IMR-90 (cell line): ENCODE measurements at regions not wholly inside any gene's neighbourhood (a gene's known extent, or its start where the extent isn't known, plus 50 kb on each side); places are given as distances from the start of the nearest gene placed in this dataset.

Experiments used
- ATAC-seq: fragments of 200-7000 bp; cut with Tn5 transposase; 2 replicates; pipeline ENCODE4 v1.9.1; 2020; ENCODE audit warnings: low read depth, mild to moderate bottlenecking, moderate library complexity
- BruUV-seq: library from RNA; stranded (reverse); fragments of 400-500 nt; replicated peaks from 2 replicates; lab custom pipeline; 2021; lab: Mats Ljungman, UMichigan
- CTCF ChIA-PET: fragments of 300-600 bp; formaldehyde crosslinking; extraction: SDS; loops from one replicate; lab custom pipeline; 2021; ENCODE audit warnings: antibody characterized with exemption; lab: Yijun Ruan, JAX
- POLR2A ChIA-PET: fragments of 300-600 bp; sonication (Branson Sonifier 250); formaldehyde crosslinking; loops from one replicate; lab custom pipeline; 2022; ENCODE audit warnings: antibody characterized with exemption; ENCODE audit not compliant: unreplicated experiment; lab: Charles Lee
- DNase-seq: peaks from one replicate; pipeline ENCODE4 v3.0.0; 2013
- H2AFZ ChIP-seq: replicated peaks from 2 replicates; pipeline ENCODE3; 2013; ENCODE audit warnings: low read length, mild to moderate bottlenecking; ENCODE audit not compliant: poor library complexity
- H2AK5ac ChIP-seq: 2 replicates; pipeline ENCODE4 v1.6.1; 2013; ENCODE audit warnings: low read depth, low read length, inconsistent platforms
- H2AK9ac ChIP-seq: replicated peaks from 2 replicates; pipeline ENCODE3; 2013; ENCODE audit warnings: mild to moderate bottlenecking, low read depth, low read length, moderate library complexity; ENCODE audit not compliant: poor library complexity
- H2BK120ac ChIP-seq: 2 replicates; pipeline ENCODE4 v1.6.1; 2013; ENCODE audit warnings: low read depth, low read length, inconsistent platforms
- H2BK15ac ChIP-seq: 3 replicates; pipeline ENCODE4 v1.6.1; 2013; ENCODE audit warnings: low read depth, low read length, inconsistent platforms
- H2BK20ac ChIP-seq: 2 replicates; pipeline ENCODE4 v1.6.1; 2013; ENCODE audit warnings: low read depth, mild to moderate bottlenecking, inconsistent platforms, low read length, moderate library complexity
- H2BK5ac ChIP-seq: 2 replicates; pipeline ENCODE4 v1.6.1; 2013; ENCODE audit warnings: mild to moderate bottlenecking, low read depth, low read length, inconsistent platforms; ENCODE audit not compliant: poor library complexity, severe bottlenecking
- H3K14ac ChIP-seq: replicated peaks from 2 replicates; pipeline ENCODE4 v1.6.1; 2013; ENCODE audit warnings: low read depth, low read length, inconsistent platforms
- H3K18ac ChIP-seq: 2 replicates; pipeline ENCODE4 v1.6.1; 2013; ENCODE audit warnings: low read depth, low read length, control low read depth
- H3K23ac ChIP-seq: 2 replicates; pipeline ENCODE4 v1.6.1; 2013; ENCODE audit warnings: low read depth, low read length, inconsistent platforms
- H3K27ac ChIP-seq: 2 replicates; pipeline ENCODE4 v1.5.1; 2013; ENCODE audit warnings: mild to moderate bottlenecking, control low read depth, low read length; ENCODE audit not compliant: insufficient read depth
- H3K27me3 ChIP-seq: 2 replicates; pipeline ENCODE4 v1.6.1; 2013; ENCODE audit warnings: low read length; ENCODE audit not compliant: control insufficient read depth, insufficient read depth
- H3K36me3 ChIP-seq: 2 replicates; pipeline ENCODE4 v1.6.1; 2013; ENCODE audit warnings: low read length, mixed read lengths; ENCODE audit not compliant: control insufficient read depth, insufficient read depth
- H3K4ac ChIP-seq: 2 replicates; pipeline ENCODE4 v1.6.1; 2013; ENCODE audit warnings: low read depth, low read length, inconsistent platforms
- H3K4me1 ChIP-seq: 2 replicates; pipeline ENCODE4 v1.6.1; 2013; ENCODE audit warnings: low read length, mixed read lengths; ENCODE audit not compliant: control insufficient read depth, insufficient read depth
- H3K4me2 ChIP-seq: 2 replicates; pipeline ENCODE4 v1.6.1; 2013; ENCODE audit warnings: low read depth, mild to moderate bottlenecking, control low read depth, low read length, moderate library complexity
- H3K4me3 ChIP-seq: 2 replicates; pipeline ENCODE4 v1.5.1; 2013; ENCODE audit warnings: low read depth, mild to moderate bottlenecking, control low read depth, low read length, moderate library complexity; ENCODE audit not compliant: insufficient read depth
- H3K56ac ChIP-seq: 2 replicates; pipeline ENCODE4 v1.6.1; 2013; ENCODE audit warnings: low read length, inconsistent platforms; ENCODE audit not compliant: insufficient read depth; ENCODE audit errors: extremely low read depth
- H3K79me1 ChIP-seq, 2 experiments: 2 replicates each; pipeline ENCODE4 v1.6.1; 2013; ENCODE audit warnings: low read length in 2 of 2, inconsistent platforms in 1 of 2, low read depth in 1 of 2
- H3K9ac ChIP-seq: 2 replicates; pipeline ENCODE4 v1.6.1; 2013; ENCODE audit warnings: low read depth, low read length, control low read depth
- H3K9me1 ChIP-seq: 2 replicates; pipeline ENCODE4 v1.6.1; 2013; ENCODE audit warnings: low read length, inconsistent platforms; ENCODE audit not compliant: insufficient read depth
- H3K9me3 ChIP-seq: 2 replicates; pipeline ENCODE4 v1.6.1; 2013; ENCODE audit warnings: low read length; ENCODE audit not compliant: control insufficient read depth, insufficient read depth
- H4K20me1 ChIP-seq: 2 replicates; pipeline ENCODE4 v1.6.1; 2013; ENCODE audit warnings: low read length, inconsistent platforms; ENCODE audit not compliant: insufficient read depth
- H4K5ac ChIP-seq: 2 replicates; pipeline ENCODE4 v1.6.1; 2013; ENCODE audit warnings: mild to moderate bottlenecking, low read depth, low read length, control low read depth
- H4K8ac ChIP-seq, 2 experiments: 2 replicates each; pipeline ENCODE4 v1.6.1; 2013; ENCODE audit warnings: low read depth in 2 of 2, low read length in 2 of 2, control low read depth in 1 of 2, inconsistent platforms in 1 of 2
- H4K91ac ChIP-seq: 2 replicates; pipeline ENCODE4 v1.6.1; 2013; ENCODE audit warnings: low read depth, low read length, inconsistent platforms; ENCODE audit not compliant: insufficient read depth
- BHLHE40 ChIP-seq: fragments of 150-350 bp; IDR thresholded peaks from 2 replicates; pipeline ENCODE4 v1.6.1; 2016; ENCODE audit warnings: mild to moderate bottlenecking, low read depth, low read length
- CEBPB ChIP-seq: IDR thresholded peaks from 2 replicates; pipeline ENCODE4 v1.6.1; 2012; ENCODE audit warnings: low read depth, low read length, improper control_type of control experiment
- CHD1 ChIP-seq: IDR thresholded peaks from 2 replicates; pipeline ENCODE4 v1.6.1; 2012; ENCODE audit warnings: low read depth, low read length, improper control_type of control experiment
- CTCF ChIP-seq: conservative IDR thresholded peaks from 2 replicates; pipeline ENCODE4 v1.5.1; 2012; ENCODE audit warnings: mild to moderate bottlenecking, low read depth, low read length, improper control_type of control experiment
- ELK1 ChIP-seq: fragments of 150-350 bp; IDR thresholded peaks from 2 replicates; pipeline ENCODE4 v1.6.1; 2016; ENCODE audit warnings: low read depth, mild to moderate bottlenecking, low read length, moderate library complexity, borderline replicate concordance
- FOS ChIP-seq: fragments of 150-350 bp; IDR thresholded peaks from 2 replicates; pipeline ENCODE4 v1.6.1; 2016; ENCODE audit warnings: low read depth, low read length
- MAFK ChIP-seq: IDR thresholded peaks from 2 replicates; pipeline ENCODE4 v1.6.1; 2012; ENCODE audit warnings: low read depth, low read length, improper control_type of control experiment
- MAZ ChIP-seq: IDR thresholded peaks from 2 replicates; pipeline ENCODE4 v1.6.1; 2012; ENCODE audit warnings: low read depth, mild to moderate bottlenecking, low read length, improper control_type of control experiment, moderate library complexity, borderline replicate concordance
- MXI1 ChIP-seq: IDR thresholded peaks from 2 replicates; pipeline ENCODE4 v1.6.1; 2012; ENCODE audit warnings: low read depth, mild to moderate bottlenecking, low read length, moderate library complexity, borderline replicate concordance
- NFE2L2 ChIP-seq: fragments of 150-350 bp; IDR thresholded peaks from 2 replicates; pipeline ENCODE4 v1.6.1; 2016; ENCODE audit warnings: low read depth, mild to moderate bottlenecking, low read length
- POLR2A ChIP-seq: IDR thresholded peaks from 2 replicates; pipeline ENCODE4 v1.6.1; 2012; ENCODE audit warnings: mild to moderate bottlenecking, low read depth, low read length
- RAD21 ChIP-seq: IDR thresholded peaks from 2 replicates; pipeline ENCODE4 v1.6.1; 2012; ENCODE audit warnings: low read length, improper control_type of control experiment
- RCOR1 ChIP-seq: IDR thresholded peaks from 2 replicates; pipeline ENCODE4 v1.6.1; 2012; ENCODE audit warnings: mild to moderate bottlenecking, low read length, improper control_type of control experiment; ENCODE audit not compliant: insufficient replicate concordance
- RFX5 ChIP-seq: IDR thresholded peaks from 2 replicates; pipeline ENCODE4 v1.8.0; 2012; ENCODE audit warnings: low read depth, mild to moderate bottlenecking, low read length, moderate library complexity
- SMC3 ChIP-seq: fragments of 150-350 bp; IDR thresholded peaks from 2 replicates; pipeline ENCODE4 v1.6.1; 2016; ENCODE audit warnings: low read depth, mild to moderate bottlenecking, antibody characterized with exemption, low read length, moderate library complexity
- USF2 ChIP-seq: fragments of 150-350 bp; IDR thresholded peaks from 2 replicates; pipeline ENCODE4 v1.6.1; 2017; ENCODE audit warnings: mild to moderate bottlenecking, antibody characterized with exemption, low read length, low read depth
- WGBS, 2 experiments: methylation state at CpG; one replicate each; pipeline versions ENCODE4 v1.1.5 to v1.1.7; 2013; ENCODE audit warnings: missing lambda C conversion rate in 2 of 2; ENCODE audit not compliant: insufficient read length in 1 of 2; ENCODE audit errors: extremely low coverage in 2 of 2; 5-methylcytosine and 5-hydroxymethylcytosine counted together
- dilution Hi-C: fragments of 300-500 bp; cut with HindIII; formaldehyde crosslinking; loops from one replicate; pipeline ENCODE4 v1.14.3; 2018; ENCODE audit warnings: low sequenced_read_pairs; ENCODE audit not compliant: unreplicated experiment
- in situ Hi-C: fragments of 300-500 bp; cut with MboI; formaldehyde crosslinking; loops from 3 replicates; pipeline ENCODE4 v1.14.3; 2019; ENCODE audit warnings: low sequenced_read_pairs, inconsistent platforms, mixed read lengths
- intact Hi-C: fragments of 100-400 bp; cut with micrococcal nuclease; formaldehyde crosslinking; loops from 2 replicates; pipeline ENCODE4 v1.10.0; 2022

GRCh38 chr10:21243748-21244257 lies 281.7 kb downstream of the SKIDA1 start:
- H2AK5ac ChIP-seq: no peak overlapping the region
- POLR2A ChIA-PET: no interaction called here
- no peak overlapping the region for H3K27ac ChIP-seq
- H3K4ac ChIP-seq: no peak overlapping the region
- H4K20me1 ChIP-seq: no peaks in the 10 kb centered on the region
- H3K79me1 ChIP-seq: no peaks in the 10 kb centered on the region
- no peaks in the 10 kb centered on the region for H3K36me3 ChIP-seq
- no peaks in the 10 kb centered on the region for H3K4me1 ChIP-seq
- no peak overlapping the region for H2BK20ac ChIP-seq
- H2BK120ac ChIP-seq: no peak overlapping the region
- H3K27me3 ChIP-seq: no peaks in the 10 kb centered on the region
- no peak overlapping the region for H3K23ac ChIP-seq
- H3K9me3 ChIP-seq: no peaks in the 10 kb centered on the region
- TF ChIP-seq SMC3: no peak
- no peak for TF ChIP-seq ELK1
- TF ChIP-seq MXI1: no peak
- TF ChIP-seq RAD21: no peak
- TF ChIP-seq CTCF: no peak
- no peak for TF ChIP-seq BHLHE40
- no peak for TF ChIP-seq MAFK
- no peak for TF ChIP-seq NFE2L2
- TF ChIP-seq FOS: no peak
- TF ChIP-seq POLR2A: no peak
- TF ChIP-seq CEBPB: no peak
- no peak for TF ChIP-seq RCOR1
- no peak for TF ChIP-seq USF2
- TF ChIP-seq RFX5: no peak
- no peak for TF ChIP-seq MAZ
- TF ChIP-seq CHD1: no peak
- H3K9me1 ChIP-seq: no peaks in the 10 kb centered on the region
- H3K14ac ChIP-seq: no peak overlapping the region
- CTCF ChIA-PET: no interaction called here
- H2BK15ac ChIP-seq: no peak overlapping the region
- H3K4me2 ChIP-seq: no peak overlapping the region
- in situ Hi-C loops: no loop called here
- no peak overlapping the region for H3K4me3 ChIP-seq
- no peak overlapping the region for H3K56ac ChIP-seq
- no peak overlapping the region for H2AK9ac ChIP-seq
- H4K5ac ChIP-seq: no peak overlapping the region
- no peak overlapping the region for H2AFZ ChIP-seq
- no peak for DNase-seq
- ATAC-seq: no peak
- H4K91ac ChIP-seq: no peak overlapping the region
- no peak overlapping the region for H2BK5ac ChIP-seq
- 100% methylated on average over 2 of the region's 8 CpGs; no CpG with 5 or more reads in 1 of the 2 experiments for WGBS, 2 experiments
- BruUV-seq: no TSS peak
- H4K8ac ChIP-seq: no peak overlapping the region
- intact Hi-C loops: no loop called here
- dilution Hi-C loops: no loop called here
- H3K9ac ChIP-seq: no peak overlapping the region
- H3K18ac ChIP-seq: no peak overlapping the region
